GM18868 (cell line): ENCODE measurements at regions not wholly inside any gene's neighbourhood (a gene's known extent, or its start where the extent isn't known, plus 50 kb on each side); places are given as distances from the start of the nearest gene placed in this dataset.

Source experiments
- ATAC-seq: cut with Tn5 transposase; IDR thresholded peaks from one replicate; pipeline ENCODE4 v1.9.1; 2021; ENCODE audit warnings: mild to moderate bottlenecking, moderate library complexity; ENCODE audit not compliant: unreplicated experiment

DNA sequence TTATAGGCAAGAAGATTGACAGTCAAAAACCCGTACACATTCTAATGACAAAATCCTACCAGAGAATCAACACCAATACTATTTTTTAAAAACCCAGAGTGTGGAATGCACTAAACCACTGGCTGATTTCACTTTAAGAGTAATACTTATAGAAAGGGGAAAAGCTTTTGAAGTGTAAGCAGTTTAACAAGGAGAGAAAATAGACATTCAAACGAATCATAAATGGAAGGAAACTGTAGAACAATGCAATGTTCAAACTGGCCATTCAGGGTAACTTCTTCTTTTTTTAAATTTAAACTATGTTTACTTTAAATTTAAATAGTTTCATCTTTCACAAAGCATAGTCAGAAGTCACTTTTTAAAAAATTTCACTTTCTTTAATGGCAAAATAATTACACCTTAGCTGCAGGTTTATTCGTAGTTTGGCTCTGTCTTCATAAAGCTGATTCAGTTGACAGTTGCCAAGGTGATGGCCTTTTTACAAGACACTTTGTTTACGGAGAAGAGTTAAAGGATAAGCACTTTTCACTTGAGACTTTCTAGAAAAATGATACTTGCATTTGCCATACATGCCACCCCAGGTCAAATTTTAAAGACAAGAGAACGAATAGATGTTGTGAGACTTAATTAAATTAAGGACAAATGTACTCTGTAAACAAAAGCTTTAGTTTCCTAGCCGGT, 82.4 kb upstream of the KLF3 start:
- ATAC-seq = no peak

DNA sequence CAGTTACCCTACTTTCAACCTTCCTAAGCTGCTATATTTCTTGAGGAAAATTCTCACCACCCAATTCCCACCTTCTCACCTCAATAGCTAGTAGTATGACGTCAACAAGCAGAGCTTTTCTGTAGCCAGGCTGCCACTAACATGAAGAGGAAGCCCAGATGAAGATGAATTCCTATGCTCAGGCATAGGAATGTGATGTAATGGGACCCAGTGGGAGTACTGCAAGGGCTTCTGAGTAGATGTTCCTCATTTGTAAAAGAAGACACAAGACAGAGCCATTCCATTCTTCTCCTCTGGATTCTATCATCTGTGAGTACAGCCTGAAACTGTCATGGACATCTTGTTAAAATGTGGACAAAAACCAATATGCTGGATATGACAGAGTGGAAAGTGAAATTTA, 81.6 kb upstream of the KLF3 start:
- no peak for ATAC-seq

DNA sequence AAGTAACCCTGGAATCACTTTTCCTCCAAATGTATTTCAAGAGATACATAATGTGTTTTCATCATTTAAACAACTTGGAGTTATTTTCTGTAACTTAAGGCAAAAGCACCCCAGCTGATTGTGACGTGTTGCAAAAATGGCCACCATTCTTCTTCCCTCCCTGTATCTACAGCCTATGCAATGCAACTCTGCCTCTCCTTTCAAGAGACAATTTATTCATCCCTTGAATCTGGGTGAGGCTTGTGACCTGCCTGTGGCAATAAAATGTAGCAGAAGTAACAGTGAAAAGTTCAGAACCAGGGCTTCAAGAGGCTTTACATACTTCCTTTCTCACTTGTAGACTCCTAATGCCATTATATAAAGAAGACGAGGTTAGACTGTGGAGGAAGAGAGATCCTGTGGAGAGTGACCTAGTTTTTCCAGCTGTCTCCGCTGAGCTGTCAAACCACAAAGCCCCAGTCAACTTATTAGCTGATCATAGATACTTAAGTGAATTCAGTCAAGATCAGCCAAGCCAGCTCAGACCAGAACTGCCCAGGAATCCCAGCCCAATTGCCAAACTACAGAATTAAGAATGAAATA, 81.0 kb upstream of the KLF3 start:
- ATAC-seq = no peak

DNA sequence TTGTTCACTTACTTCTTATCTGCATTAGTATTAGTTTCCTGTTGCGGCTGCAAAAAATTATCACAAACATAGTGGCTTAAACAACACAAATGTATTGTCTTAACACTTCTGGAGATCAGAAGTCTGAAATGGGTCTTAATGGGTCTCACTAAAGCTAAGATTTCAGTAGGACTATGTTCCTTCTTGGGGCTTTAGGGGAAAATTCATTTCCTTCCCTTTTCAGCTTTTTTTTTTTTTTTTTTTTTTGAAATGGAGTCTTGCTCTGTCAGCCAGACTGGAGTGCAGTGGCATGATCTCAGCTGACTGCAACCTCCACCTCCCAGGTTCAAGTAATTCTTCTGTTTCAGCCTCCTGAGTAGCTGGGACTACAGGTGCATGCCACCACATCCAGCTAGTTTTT, 78.1 kb upstream of the KLF3 start:
- ATAC-seq = no peak

DNA sequence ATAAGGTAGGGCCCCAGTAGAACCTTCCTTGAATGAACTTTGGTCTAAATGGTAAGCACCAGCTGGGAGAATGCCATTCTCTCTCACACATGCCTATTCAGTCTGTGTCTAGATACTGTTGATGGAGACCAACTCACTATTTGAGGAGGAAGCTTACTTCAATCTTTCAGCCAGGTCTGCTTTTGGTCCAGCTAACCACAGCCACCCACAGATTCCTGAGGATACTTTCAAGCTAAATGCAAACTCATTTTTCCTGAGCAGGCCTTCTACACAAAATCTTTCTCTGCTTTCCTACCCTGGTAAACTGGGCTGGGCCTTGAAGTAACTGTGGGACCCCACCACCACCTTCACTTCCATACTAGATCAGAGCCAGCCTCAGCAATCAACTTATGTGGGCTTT, 76.9 kb upstream of the KLF3 start:
- no peak for ATAC-seq

DNA sequence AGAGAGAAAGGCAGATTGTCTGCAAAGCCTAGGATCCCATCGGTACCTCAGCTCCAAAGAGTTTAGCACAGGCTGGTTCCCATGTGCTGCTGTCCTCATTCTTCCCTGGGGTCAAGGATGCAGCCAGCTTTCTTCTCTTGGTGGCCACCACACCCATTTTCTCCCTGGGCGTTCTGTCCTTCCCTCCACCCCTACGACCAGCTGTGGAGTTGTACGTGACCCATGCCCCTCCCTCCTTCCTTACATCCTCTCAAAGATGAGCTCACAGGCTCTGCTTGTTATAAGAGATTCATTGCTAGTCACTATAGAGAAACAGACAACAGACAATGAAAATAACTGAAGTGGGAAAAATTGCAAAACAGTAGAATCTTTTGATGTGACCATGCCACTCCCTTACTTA, 74.0 kb upstream of the KLF3 start:
- no peak for ATAC-seq

DNA sequence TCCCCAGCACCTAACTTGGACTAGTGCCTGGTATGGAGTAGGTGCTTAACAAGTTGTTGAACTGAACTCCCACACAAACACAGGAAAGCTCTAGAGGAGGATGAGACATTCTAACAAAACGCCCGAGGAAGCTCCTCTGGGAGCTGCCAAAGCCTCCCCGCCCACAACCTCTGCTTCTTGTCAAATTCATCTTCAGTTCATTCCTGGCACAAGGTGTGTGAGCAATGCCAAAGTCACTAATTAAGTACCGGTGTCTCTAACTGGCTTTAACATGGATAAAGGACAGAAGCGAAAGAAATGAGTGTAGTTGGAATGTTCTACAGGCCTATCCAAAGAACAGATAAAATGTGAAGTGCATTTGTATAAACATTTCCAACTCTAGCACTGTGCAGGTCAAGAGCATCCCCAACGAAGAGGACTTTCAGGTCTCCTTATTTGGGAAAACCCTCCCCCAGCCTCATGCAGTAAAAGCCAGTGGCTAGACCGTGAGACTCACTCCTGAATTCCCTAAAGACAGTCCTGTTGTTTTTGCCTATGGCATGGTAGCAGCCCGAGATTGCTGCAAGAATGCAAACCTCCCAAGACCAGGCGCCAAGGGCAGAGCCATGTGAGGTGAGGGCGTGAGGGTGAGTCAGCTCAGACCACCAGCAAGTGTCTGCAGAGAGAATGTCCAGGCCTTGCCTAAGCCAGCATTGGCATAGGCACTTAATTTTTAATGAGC, 72.2 kb upstream of the KLF3 start:
- no peak for ATAC-seq

DNA sequence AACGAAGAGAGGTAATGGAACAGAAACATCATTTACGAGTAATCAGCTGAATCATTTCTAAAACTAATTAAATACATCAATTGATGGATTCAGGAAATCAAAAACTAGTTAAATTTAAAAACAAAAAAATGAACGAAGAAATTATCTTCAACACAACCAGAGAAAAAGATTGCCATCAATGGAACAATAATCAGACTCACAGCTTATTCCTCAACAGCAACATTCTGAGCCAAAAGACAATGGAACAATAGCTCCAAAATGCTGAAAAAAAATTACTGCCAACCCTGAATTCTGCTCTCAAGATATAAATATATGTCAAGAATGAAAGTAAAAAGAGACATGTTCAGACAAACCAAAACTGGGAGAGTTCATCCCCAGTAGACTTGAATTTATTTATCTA, 65.5 kb upstream of the KLF3 start:
- no peak for ATAC-seq

DNA sequence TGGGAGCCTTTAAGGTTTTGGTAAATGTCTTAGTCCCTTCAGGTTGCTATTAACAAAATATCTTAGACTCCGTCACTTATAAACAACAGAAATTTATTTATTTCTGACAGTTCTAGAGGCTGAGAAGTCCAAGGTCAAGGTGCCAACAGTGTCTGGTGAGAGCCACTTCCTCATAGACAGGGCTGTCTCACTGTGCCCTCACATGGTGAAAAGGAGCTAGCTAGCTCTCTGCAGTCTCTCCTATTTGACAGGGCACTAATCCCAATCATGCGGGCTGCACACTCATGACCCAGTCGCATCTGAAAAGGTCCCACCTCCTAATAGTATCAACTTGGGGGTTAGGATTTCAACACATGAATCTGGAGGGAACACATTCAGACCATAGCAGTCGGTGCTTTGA, 63.4 kb upstream of the KLF3 start:
- ATAC-seq = no peak

DNA sequence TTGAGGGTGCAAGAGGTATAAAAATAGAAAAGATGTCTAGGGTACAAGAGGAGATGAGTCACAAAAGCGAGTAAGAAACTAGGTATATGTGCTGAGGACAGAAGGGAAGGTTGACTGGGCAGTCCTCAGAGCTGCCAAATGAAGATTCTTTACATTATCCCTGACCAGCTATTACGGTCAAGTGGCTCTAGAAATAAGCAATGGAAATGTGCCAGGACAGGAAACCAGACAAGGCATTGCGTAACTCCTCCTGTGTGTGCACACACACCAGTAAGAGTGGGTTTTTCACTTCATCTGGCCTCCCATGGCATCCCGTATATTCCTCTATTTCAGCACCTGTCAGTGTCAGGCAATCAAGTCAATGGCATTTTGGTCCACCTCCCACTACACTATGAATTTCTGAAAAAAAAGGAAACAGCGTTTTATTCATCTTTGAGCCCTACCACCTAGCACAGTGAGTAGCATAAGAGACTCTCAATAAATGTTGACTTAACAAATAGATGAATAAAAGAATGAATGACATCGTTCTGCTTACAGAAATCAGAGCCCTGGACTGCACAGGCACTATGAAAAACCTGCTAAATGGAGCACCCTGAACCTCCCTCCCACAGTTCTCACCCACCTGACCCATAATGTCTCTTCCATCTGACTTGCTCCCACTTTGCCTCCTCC, 62.6 kb upstream of the KLF3 start:
- ATAC-seq = no peak

DNA sequence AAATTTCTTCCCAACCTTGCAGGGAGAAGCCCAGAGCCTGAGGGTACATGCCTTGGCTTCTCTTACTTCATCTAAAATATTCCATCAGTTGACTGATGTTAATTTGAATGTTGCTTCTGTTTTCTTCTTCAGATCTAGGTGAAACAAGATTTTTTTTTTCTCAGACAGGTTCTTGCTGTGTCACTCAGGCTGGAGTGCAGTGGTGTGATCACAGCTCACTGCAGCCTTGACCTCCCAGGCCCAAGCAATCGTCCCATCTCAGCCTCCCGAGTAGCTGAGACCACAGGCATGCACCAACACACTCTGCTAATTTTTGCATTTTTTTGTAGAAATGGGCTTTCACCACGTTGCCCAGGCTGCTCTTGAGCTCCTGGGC, 62.1 kb upstream of the KLF3 start:
- ATAC-seq = no peak

DNA sequence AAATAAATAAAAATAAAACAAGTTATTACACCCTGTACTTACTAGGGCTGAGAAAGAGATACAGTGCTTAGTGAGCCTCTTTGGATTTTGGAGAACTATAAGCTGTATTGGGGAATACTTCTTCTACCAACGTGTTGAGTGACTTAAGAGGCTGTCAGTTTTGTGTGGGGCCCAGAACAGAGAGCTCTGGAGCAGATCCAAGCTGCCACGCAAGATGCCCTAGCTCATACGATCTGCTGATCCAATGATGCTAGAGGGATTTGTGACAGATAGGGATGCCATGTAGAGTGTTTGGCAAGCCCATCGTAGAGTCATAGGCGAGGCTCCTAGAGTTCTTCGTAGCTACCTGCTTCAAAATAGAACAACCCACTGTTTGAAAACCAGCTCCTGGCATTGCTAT, 60.3 kb upstream of the KLF3 start:
- ATAC-seq = no peak

DNA sequence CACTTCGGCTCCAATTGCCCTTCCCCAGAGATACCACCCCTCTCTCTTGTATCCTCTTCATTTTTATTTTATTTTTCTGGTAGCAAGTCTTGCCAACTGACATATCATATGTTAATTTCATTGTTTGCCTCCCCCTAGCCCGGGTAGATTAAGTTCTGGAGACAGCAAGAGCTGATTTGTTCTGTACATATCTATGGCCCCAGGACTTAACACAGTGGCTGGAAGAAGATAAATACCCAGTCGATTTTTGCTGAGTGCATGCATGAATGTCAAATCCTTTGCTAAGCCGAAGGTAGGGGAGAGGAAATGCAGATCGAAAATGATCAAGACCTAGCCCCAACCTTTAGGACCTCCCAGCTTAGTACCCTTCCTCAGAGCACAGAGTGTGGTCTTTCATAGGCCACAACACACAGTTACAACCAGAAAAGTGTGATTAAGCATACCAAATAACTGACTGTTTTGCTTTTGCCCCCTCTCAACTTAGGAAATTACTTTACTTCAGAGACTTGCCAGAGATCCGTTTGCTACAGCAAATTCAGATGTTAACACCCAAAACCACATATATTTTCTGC, 58.7 kb upstream of the KLF3 start:
- ATAC-seq = no peak

DNA sequence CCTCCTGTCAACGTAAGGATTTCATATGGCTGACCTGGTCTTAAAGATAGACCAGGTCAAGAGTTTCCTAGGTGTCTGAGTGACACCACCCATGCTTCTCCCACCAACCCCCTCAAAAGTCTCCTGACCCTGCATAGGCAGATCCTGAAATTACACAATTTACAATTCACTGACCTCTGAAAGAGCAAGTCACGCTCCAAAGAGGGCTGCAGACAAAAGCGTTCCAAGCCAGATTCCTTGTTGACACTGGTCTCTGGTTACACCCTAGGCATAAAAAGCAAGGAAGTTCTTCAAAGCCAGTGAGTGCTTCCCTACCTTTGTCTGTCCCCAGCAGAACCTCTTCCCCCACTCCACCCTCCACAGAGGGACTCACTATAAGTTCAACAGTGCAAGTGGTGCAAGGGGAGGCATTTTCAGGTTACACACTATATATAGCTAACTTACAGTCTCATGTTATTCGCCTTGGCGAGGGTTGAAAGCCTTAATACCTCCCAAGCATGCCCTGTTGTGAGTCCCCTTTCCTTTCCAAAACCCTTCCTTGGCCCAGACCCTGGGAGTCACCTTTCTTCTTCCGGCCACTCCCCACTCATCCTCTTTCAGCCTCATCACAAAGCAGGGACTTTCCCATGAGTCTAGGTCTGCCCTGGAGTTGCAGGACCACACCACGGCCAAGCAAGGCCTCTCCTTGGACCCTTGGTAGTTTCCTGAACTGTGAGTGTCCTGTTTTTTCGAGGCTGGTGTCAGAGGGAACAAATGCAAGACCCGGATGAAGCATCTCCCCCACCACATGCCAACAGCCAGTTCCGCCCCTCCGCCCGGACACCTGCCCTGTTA, 58.0 kb upstream of the KLF3 start:
- no peak for ATAC-seq

DNA sequence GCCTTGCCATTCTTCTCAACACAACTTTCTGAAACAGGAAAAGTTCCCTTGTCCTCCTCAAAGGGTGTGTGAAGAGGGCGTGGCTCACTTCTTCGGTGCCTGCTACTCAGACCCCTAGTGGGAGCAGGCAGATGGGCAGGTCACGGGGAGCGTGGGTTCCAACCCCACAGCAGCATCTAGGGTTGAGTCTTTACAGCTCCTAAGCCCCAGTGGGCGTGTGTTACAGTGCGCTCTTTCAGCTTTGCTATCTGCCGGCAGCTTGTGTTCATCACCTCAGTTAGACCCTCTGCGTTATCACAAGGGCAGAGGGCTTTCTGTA, 57.5 kb upstream of the KLF3 start:
- no peak for ATAC-seq

DNA sequence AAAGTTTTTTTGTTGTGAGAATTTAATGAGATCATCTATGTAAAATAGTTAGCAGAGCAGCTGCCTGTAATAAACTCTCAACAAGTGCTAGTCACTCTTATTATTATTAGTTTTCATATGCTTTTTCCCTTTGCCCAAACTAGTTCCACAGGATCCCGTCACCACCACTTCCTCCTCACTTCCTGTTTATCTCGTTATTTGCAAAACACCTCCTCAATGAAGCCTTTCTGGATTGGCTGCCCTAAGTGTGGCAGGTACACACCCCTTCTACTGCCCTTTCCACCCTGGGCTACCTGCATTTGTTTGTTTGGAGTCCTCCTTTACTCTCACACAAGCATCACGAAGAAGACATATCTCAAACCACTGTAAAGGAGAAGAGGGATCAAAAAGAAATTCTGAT, 54.4 kb upstream of the KLF3 start:
- no peak for ATAC-seq

DNA sequence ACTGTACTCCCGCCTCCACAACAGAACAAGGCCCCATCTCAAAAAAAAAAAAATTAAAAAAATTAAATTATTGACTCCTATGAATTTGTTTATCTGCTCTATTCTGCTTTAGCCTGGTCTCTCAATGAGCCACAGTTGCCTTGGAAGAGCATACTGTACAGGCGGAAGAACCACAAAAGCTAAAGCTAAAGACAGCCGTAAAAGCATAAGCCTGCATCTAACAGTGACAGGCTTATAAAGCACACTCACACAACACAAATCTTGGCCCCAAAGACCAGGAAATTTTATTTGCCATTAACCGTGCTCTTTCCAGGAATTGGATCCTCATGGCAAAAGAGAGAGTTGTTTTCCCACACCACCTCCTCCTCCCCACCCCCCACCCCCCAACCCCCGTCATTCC, 53.5 kb upstream of the KLF3 start:
- no peak for ATAC-seq

DNA sequence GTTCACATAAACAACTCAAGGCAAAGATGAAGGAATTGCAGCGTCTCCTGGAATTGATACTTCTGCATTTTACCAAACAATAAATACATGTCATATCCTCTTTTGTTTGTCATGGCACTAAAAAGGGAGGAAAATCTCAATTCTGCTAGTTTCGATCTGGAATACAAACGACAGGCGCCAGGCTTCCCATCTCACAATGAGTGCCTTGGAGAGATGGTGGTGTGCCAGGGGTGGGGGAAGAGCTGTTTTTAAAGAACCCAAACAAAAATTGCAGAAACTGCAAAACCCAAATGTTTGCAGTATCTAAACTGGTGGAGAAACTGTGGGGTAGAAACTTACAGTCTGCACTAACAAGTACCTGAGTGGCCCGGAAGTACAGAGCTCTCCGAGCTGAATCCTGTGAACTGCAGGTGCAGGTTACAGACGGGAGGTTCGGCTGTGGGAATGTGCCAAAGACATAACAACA, 53.0 kb upstream of the KLF3 start:
- ATAC-seq = no peak

DNA sequence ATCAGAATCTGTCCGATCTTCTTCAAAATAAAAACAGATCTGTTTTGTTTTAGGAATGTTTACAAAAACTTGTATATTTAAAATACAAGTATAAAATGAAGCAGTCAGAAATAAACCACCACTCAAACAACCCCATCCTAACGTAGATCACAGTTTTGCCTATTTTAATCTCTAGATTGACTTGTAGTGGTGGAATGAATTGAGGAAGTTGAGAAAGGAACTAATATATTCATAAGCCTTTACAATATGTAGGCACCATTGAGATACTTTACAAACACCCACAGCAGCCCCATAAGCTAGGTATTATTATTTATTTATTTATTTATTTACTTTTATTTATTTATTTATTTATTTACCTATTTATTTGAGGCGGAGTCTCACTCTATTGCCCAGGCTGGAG, 52.3 kb upstream of the KLF3 start:
- no peak for ATAC-seq

DNA sequence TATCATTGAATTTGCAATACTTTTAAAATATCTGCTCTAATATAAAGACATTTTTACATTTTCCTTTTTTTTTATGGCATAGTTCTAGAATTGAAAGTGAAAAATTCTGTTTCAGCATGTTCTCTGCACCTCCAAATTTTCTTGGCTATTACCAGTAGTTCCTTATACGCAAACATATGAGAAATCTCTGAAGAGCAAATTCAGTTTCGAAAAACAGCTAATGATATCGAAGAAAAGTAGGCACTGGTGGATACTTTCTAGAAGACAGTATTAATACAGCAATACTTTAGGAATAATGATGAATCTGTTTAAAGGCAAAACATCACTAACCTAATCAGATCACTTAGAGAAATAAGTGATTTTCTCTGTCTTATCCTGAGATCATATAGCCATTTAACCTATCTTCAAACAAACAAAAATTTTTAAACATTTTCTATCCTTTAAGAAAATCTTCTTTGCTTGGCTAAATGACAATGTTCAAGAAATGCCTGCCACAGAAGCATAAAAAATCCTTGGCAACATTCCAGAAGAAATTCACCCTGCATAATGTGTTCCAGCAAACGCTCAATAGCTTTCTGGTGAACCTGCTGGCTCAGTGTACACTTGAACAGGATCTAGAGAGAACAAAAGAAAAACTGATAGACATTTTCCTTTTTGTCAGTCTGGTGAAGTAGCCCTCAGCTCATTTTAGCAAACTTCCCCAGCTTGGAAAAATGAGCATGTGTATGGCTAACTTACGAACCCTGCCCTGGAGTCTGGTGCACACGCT, 51.2 kb upstream of the KLF3 start:
- no peak for ATAC-seq
